Astrocyte (in vitro differentiated cells and primary cell): ENCODE measurements at regions not wholly inside any gene's neighbourhood (a gene's known extent, or its start where the extent isn't known, plus 50 kb on each side); places are given as distances from the start of the nearest gene placed in this dataset.

ENCODE experiments used
- EZH2 ChIP-seq: IDR thresholded peaks from 2 replicates; pipeline ENCODE4 v1.6.1; 2012; ENCODE audit warnings: mild to moderate bottlenecking, low read length, inconsistent platforms; ENCODE audit not compliant: insufficient read depth
- TF ChIP-seq, protein P1 (sequence below): IDR thresholded peaks from 2 replicates; pipeline ENCODE4 v1.5.1; 2011; ENCODE audit warnings: low read depth, mild to moderate bottlenecking, inconsistent platforms, low read length, moderate library complexity; ENCODE audit not compliant: insufficient read depth

DNA sequence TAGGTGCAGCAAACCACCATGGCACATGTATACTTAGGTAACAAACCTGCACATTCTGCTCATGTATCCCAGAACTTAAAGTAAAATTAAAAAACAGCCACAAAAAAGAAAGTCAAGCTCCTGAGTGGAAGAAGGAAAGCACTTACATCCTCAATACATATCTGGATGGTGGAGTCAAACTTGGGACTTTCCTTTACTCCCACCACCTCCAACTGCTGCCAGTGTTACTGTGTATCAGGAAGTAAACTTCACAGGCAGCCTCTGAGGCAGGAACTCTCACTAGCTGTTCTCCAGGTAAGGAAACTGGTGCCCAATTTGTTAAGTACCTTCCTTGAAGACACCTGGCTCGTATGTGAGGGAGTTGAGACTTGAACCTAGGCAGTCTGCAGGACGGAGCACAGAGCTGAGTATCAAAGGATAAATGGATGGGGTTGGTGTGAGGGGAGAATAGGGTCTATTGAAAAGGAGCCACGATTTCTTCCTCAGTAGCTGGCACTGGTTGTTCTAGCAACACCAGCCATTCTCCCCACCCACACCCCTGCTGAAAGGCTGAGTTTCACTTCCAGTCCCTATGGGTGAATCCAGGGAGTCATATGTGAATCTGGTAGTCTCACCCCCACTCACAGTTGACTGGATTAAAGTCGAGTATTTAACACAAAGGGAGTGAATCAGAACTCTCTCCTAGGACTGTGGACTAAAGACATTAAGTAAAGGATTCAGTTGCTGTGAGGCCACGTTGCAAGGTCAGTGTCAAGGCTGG is 50.0 kb upstream of the GPR39 start:
- TF ChIP-seq, protein P1, sequence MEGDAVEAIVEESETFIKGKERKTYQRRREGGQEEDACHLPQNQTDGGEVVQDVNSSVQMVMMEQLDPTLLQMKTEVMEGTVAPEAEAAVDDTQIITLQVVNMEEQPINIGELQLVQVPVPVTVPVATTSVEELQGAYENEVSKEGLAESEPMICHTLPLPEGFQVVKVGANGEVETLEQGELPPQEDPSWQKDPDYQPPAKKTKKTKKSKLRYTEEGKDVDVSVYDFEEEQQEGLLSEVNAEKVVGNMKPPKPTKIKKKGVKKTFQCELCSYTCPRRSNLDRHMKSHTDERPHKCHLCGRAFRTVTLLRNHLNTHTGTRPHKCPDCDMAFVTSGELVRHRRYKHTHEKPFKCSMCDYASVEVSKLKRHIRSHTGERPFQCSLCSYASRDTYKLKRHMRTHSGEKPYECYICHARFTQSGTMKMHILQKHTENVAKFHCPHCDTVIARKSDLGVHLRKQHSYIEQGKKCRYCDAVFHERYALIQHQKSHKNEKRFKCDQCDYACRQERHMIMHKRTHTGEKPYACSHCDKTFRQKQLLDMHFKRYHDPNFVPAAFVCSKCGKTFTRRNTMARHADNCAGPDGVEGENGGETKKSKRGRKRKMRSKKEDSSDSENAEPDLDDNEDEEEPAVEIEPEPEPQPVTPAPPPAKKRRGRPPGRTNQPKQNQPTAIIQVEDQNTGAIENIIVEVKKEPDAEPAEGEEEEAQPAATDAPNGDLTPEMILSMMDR: no peak
- TF ChIP-seq EZH2: no peak
